Thoracic aorta (tissue), 2 donors: ENCODE measurements at regions not wholly inside any gene's neighbourhood (a gene's known extent, or its start where the extent isn't known, plus 50 kb on each side); places are given as distances from the start of the nearest gene placed in this dataset.

ENCODE experiments used
- ATAC-seq: fragments of 150-250 bp; one replicate; pipeline ENCODE4 v1.8.0; 2017; ENCODE audit warnings: low read depth; ENCODE audit not compliant: insufficient number of reproducible peaks, low FRiP score
- DNase-seq: peaks from one replicate; pipeline ENCODE4 v3.0.0-alpha.2; 2020; ENCODE audit warnings: low spot score
- H3K27ac ChIP-seq, 2 donors: fragments of 200-600 bp; sonication (generic); 1 replicate in 1 of 2; 2 replicates in 1 of 2; pipeline ENCODE4 v1.5.1; 2016; ENCODE audit warnings: mild to moderate bottlenecking in 2 of 2, moderate library complexity in 2 of 2
- H3K27me3 ChIP-seq: fragments of 200-600 bp; sonication (generic); replicated peaks from 2 replicates; pipeline ENCODE4 v1.6.0; 2016; ENCODE audit warnings: mild to moderate bottlenecking; ENCODE audit not compliant: insufficient read depth
- H3K36me3 ChIP-seq: fragments of 200-600 bp; sonication (generic); one replicate; pipeline ENCODE4 v1.5.1; 2016
- H3K4me1 ChIP-seq, 2 donors: fragments of 200-600 bp; sonication (generic); 1 replicate in 1 of 2; 2 replicates in 1 of 2; pipeline versions ENCODE4 v1.5.1 to v1.6.0; 2016; ENCODE audit warnings: low read depth in 2 of 2, mild to moderate bottlenecking in 1 of 2; ENCODE audit not compliant: control insufficient read depth in 1 of 2
- H3K4me3 ChIP-seq: fragments of 200-600 bp; sonication (generic); 2 replicates; pipeline ENCODE4 v1.5.1; 2016; ENCODE audit warnings: mild to moderate bottlenecking
- H3K9me3 ChIP-seq: fragments of 200-600 bp; sonication (generic); 2 replicates; pipeline ENCODE4 v1.5.1; 2016
- CTCF ChIP-seq: fragments of 200-600 bp; sonication (generic); IDR thresholded peaks from one replicate; pipeline ENCODE4 v1.5.1; 2019; ENCODE audit warnings: antibody characterized with exemption

- Histone ChIP-seq H3K36me3 (no peaks in the 10 kb centered on the region), H3K27ac (no peak overlapping the region), H3K4me3 (no peak overlapping the region), H3K9me3 (no peaks in the 10 kb centered on the region), H3K27me3 (no peaks in the 10 kb centered on the region), H3K4me1 (no peaks in the 10 kb centered on the region)
- ATAC-seq = no peak
- no peak for TF ChIP-seq CTCF
- no peak for DNase-seq
Observed at GRCh38 chr1:29743931-29744330, 507.6 kb downstream of the PTPRU start.

GRCh38 chr1:29743264-29743663 is 506.9 kb downstream of the PTPRU start:
- no peaks in the 10 kb centered on the region for H3K27me3 ChIP-seq
- no peaks in the 10 kb centered on the region for H3K4me1 ChIP-seq
- no peaks in the 10 kb centered on the region for H3K9me3 ChIP-seq
- no peak overlapping the region for H3K4me3 ChIP-seq
- ATAC-seq (no peak), DNase-seq (no peak)
- no peak for TF ChIP-seq CTCF
- no peaks in the 10 kb centered on the region for H3K36me3 ChIP-seq
- H3K27ac ChIP-seq = no peak overlapping the region

- TF ChIP-seq CTCF = no peak
- H3K27me3 ChIP-seq = no peaks in the 10 kb centered on the region
Observed at GRCh38 chr1:29739176-29739575, 502.9 kb downstream of the PTPRU start.

GRCh38 chr1:29736582-29737188 is 500.4 kb downstream of the PTPRU start:
- H3K4me1 ChIP-seq = no peaks in the 10 kb centered on the region
- ATAC-seq (no peak), DNase-seq (no peak)
- H3K4me3 ChIP-seq = no peak overlapping the region
- no peaks in the 10 kb centered on the region for H3K27me3 ChIP-seq
- no peaks in the 10 kb centered on the region for H3K9me3 ChIP-seq
- no peaks in the 10 kb centered on the region for H3K36me3 ChIP-seq
- no peak for TF ChIP-seq CTCF
- no peak overlapping the region for H3K27ac ChIP-seq

More at GRCh38 chr1:29739176-29739575, 502.9 kb downstream of the PTPRU start:
- Histone ChIP-seq H3K4me3 (no peak overlapping the region), H3K9me3 (no peaks in the 10 kb centered on the region), H3K27ac (no peak overlapping the region), H3K4me1 (no peaks in the 10 kb centered on the region), H3K36me3 (no peaks in the 10 kb centered on the region)
- no peak for DNase-seq
- no peak for ATAC-seq

- no peak for TF ChIP-seq CTCF
- Histone ChIP-seq H3K36me3 (no peaks in the 10 kb centered on the region), H3K27me3 (no peaks in the 10 kb centered on the region), H3K9me3 (no peaks in the 10 kb centered on the region), H3K27ac (no peak overlapping the region), H3K4me1 (no peaks in the 10 kb centered on the region), H3K4me3 (no peak overlapping the region)
- DNase-seq = no peak
- ATAC-seq = no peak
Observed at GRCh38 chr1:29732453-29732852, 496.1 kb downstream of the PTPRU start.
